Mammary epithelial cell (primary cell): ENCODE measurements at regions not wholly inside any gene's neighbourhood (a gene's known extent, or its start where the extent isn't known, plus 50 kb on each side); places are given as distances from the start of the nearest gene placed in this dataset.

ENCODE experiments used
- EZH2 ChIP-seq: IDR thresholded peaks from 2 replicates; pipeline ENCODE4 v1.6.1; 2012; ENCODE audit warnings: low read length, inconsistent platforms, borderline replicate concordance
- TF ChIP-seq, protein P1 (sequence below), 2 donors: IDR thresholded peaks in 1 of 2; conservative IDR thresholded peaks in 1 of 2; 2 replicates each; pipeline ENCODE4 v1.5.1; 2011 to 2012; ENCODE audit warnings: inconsistent platforms in 2 of 2, low read length in 2 of 2, mild to moderate bottlenecking in 2 of 2, control low read depth in 1 of 2, low read depth in 1 of 2; ENCODE audit not compliant: insufficient read depth in 1 of 2; ENCODE audit errors: extremely low read depth in 1 of 2

- TF ChIP-seq, protein P1, sequence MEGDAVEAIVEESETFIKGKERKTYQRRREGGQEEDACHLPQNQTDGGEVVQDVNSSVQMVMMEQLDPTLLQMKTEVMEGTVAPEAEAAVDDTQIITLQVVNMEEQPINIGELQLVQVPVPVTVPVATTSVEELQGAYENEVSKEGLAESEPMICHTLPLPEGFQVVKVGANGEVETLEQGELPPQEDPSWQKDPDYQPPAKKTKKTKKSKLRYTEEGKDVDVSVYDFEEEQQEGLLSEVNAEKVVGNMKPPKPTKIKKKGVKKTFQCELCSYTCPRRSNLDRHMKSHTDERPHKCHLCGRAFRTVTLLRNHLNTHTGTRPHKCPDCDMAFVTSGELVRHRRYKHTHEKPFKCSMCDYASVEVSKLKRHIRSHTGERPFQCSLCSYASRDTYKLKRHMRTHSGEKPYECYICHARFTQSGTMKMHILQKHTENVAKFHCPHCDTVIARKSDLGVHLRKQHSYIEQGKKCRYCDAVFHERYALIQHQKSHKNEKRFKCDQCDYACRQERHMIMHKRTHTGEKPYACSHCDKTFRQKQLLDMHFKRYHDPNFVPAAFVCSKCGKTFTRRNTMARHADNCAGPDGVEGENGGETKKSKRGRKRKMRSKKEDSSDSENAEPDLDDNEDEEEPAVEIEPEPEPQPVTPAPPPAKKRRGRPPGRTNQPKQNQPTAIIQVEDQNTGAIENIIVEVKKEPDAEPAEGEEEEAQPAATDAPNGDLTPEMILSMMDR (conservative IDR thresholded peaks at IDR 0.05 in 1 of 2, IDR thresholded peaks at IDR 0.05 in 1 of 2; ENCODE audit: extremely low read depth in 1 of 2, insufficient read depth in 1 of 2, low read depth in 1 of 2, low read length in 2 of 2): no peak
- TF ChIP-seq EZH2: no peak
Observed at GRCh38 chr5:74296685-74297408, 343.7 kb downstream of the ENC1 start.
